PC-9 (cell line): ENCODE measurements at regions not wholly inside any gene's neighbourhood (a gene's known extent, or its start where the extent isn't known, plus 50 kb on each side); places are given as distances from the start of the nearest gene placed in this dataset.

ENCODE experiments used
- CTCF ChIP-seq: fragments of 200-600 bp; sonication (generic); conservative IDR thresholded peaks from 2 replicates; pipeline ENCODE4 v1.6.1; 2017; ENCODE audit warnings: mixed run types, antibody characterized with exemption, mild to moderate bottlenecking, moderate library complexity
- EZH2 ChIP-seq: fragments of 200-600 bp; sonication (generic); IDR thresholded peaks from 2 replicates; pipeline ENCODE4 v1.8.0; 2017; ENCODE audit warnings: antibody characterized with exemption, low read depth

- no peak for TF ChIP-seq CTCF
- TF ChIP-seq EZH2, result no peak
Observed at GRCh38 chr12:105483691-105484090, 153.2 kb downstream of the C12orf75 start.
